ENCODE measurements at regions not wholly inside any gene's neighbourhood (a gene's known extent, or its start where the extent isn't known, plus 50 kb on each side); places are given as distances from the start of the nearest gene placed in this dataset.
"Not testable (repeated sequence)": the region's sequence is repeated elsewhere in the genome, so short reads cannot be mapped to it uniquely, and the experiment has no call there.

- DNase-seq (ENCODE audit: low read depth in 6 of 9, low spot score in 9 of 9): no peak
- Histone ChIP-seq H3K36me3 (ENCODE audit: control insufficient read depth in 2 of 2, insufficient read depth in 2 of 2, low read length in 1 of 2) (no peaks in the 10 kb centered on the region), H3K9me3 (ENCODE audit: control insufficient read depth in 2 of 2, insufficient read depth in 1 of 2, low read length in 1 of 2) (peaks cover 0 to 3% of the 10 kb centered on the region in 2 donors), H3K27ac (ENCODE audit: low read depth in 1 of 2, low read length in 1 of 2) (no peak overlapping the region), H3K4me3 (ENCODE audit: low read length in 2 of 2) (no peak overlapping the region), H3K4me1 (ENCODE audit: control insufficient read depth in 2 of 2, insufficient read depth in 2 of 2, low read length in 2 of 2) (peaks cover 0 to 4% of the 10 kb centered on the region in 2 donors), H3K27me3 (ENCODE audit: control insufficient read depth in 2 of 2, insufficient read depth in 1 of 2, low read length in 1 of 2) (no peaks in the 10 kb centered on the region)
- WGBS: 93% methylated on average over 4 of the region's 4 CpGs
These were observed 148.0 kb upstream of the FREM1 start for GRCh38 chr9:15058236-15058635.

- H3K27me3 ChIP-seq (ENCODE audit: control insufficient read depth in 2 of 2, insufficient read depth in 1 of 2, low read length in 1 of 2); H3K27ac ChIP-seq (ENCODE audit: low read depth in 1 of 2, low read length in 1 of 2); H3K4me1 ChIP-seq (ENCODE audit: control insufficient read depth in 2 of 2, insufficient read depth in 2 of 2, low read length in 2 of 2); H3K9me3 ChIP-seq (ENCODE audit: control insufficient read depth in 2 of 2, insufficient read depth in 1 of 2, low read length in 1 of 2); H3K36me3 ChIP-seq (ENCODE audit: control insufficient read depth in 2 of 2, insufficient read depth in 2 of 2, low read length in 1 of 2); H3K4me3 ChIP-seq (ENCODE audit: low read length in 2 of 2): not testable (repeated sequence)
- WGBS: 75% methylated on average over 4 of the region's 4 CpGs
- DNase-seq (ENCODE audit: low read depth in 6 of 9, low spot score in 9 of 9): peak; percentile 19 to 84 (median 49)
These were observed 145.1 kb upstream of the FREM1 start for GRCh38 chr9:15055284-15055683.

GRCh38 chr9:15048772-15049171 is 138.5 kb upstream of the FREM1 start:
- 97% methylated on average over 1 of the region's 1 CpG for WGBS
- H3K4me1 ChIP-seq (ENCODE audit: control insufficient read depth in 2 of 2, insufficient read depth in 2 of 2, low read length in 2 of 2): no peaks in the 10 kb centered on the region

GRCh38 chr9:15047028-15047551 is 136.9 kb upstream of the FREM1 start:
- Histone ChIP-seq H3K4me1 (ENCODE audit: control insufficient read depth in 2 of 2, insufficient read depth in 2 of 2, low read length in 2 of 2) (no peaks in the 10 kb centered on the region), H3K4me3 (ENCODE audit: low read length in 2 of 2) (no peak overlapping the region), H3K9me3 (ENCODE audit: control insufficient read depth in 2 of 2, insufficient read depth in 1 of 2, low read length in 1 of 2) (no peaks in the 10 kb centered on the region), H3K27me3 (ENCODE audit: control insufficient read depth in 2 of 2, insufficient read depth in 1 of 2, low read length in 1 of 2) (no peaks in the 10 kb centered on the region), H3K27ac (ENCODE audit: low read depth in 1 of 2, low read length in 1 of 2) (no peak overlapping the region), H3K36me3 (ENCODE audit: control insufficient read depth in 2 of 2, insufficient read depth in 2 of 2, low read length in 1 of 2) (no peaks in the 10 kb centered on the region)
- WGBS: 96% methylated on average over 5 of the region's 5 CpGs
- no peak for DNase-seq (ENCODE audit: low read depth in 6 of 9, low spot score in 9 of 9)

More at GRCh38 chr9:15048772-15049171, 138.5 kb upstream of the FREM1 start:
- Histone ChIP-seq H3K4me3 (ENCODE audit: low read length in 2 of 2) (no peak overlapping the region), H3K36me3 (ENCODE audit: control insufficient read depth in 2 of 2, insufficient read depth in 2 of 2, low read length in 1 of 2) (no peaks in the 10 kb centered on the region), H3K9me3 (ENCODE audit: control insufficient read depth in 2 of 2, insufficient read depth in 1 of 2, low read length in 1 of 2) (no peaks in the 10 kb centered on the region), H3K27ac (ENCODE audit: low read depth in 1 of 2, low read length in 1 of 2) (no peak overlapping the region), H3K27me3 (ENCODE audit: control insufficient read depth in 2 of 2, insufficient read depth in 1 of 2, low read length in 1 of 2) (no peaks in the 10 kb centered on the region)
- DNase-seq (ENCODE audit: low read depth in 6 of 9, low spot score in 9 of 9): no peak

GRCh38 chr9:15033316-15033715 is 123.1 kb upstream of the FREM1 start:
- 93% methylated on average over 4 of the region's 4 CpGs for WGBS
- no peak overlapping the region for H3K4me3 ChIP-seq (ENCODE audit: low read length in 2 of 2)
- no peak overlapping the region for H3K27ac ChIP-seq (ENCODE audit: low read depth in 1 of 2, low read length in 1 of 2)
- no peaks in the 10 kb centered on the region for H3K36me3 ChIP-seq (ENCODE audit: control insufficient read depth in 2 of 2, insufficient read depth in 2 of 2, low read length in 1 of 2)
- no peaks in the 10 kb centered on the region for H3K4me1 ChIP-seq (ENCODE audit: control insufficient read depth in 2 of 2, insufficient read depth in 2 of 2, low read length in 2 of 2)
- DNase-seq (ENCODE audit: low read depth in 6 of 9, low spot score in 9 of 9): no peak
- no peaks in the 10 kb centered on the region for H3K27me3 ChIP-seq (ENCODE audit: control insufficient read depth in 2 of 2, insufficient read depth in 1 of 2, low read length in 1 of 2)
- H3K9me3 ChIP-seq (ENCODE audit: control insufficient read depth in 2 of 2, insufficient read depth in 1 of 2, low read length in 1 of 2): no peaks in the 10 kb centered on the region

- no peaks in the 10 kb centered on the region for H3K36me3 ChIP-seq (ENCODE audit: control insufficient read depth in 2 of 2, insufficient read depth in 2 of 2, low read length in 1 of 2)
- H3K27ac ChIP-seq (ENCODE audit: low read depth in 1 of 2, low read length in 1 of 2): no peak overlapping the region
- no peak for DNase-seq (ENCODE audit: low read depth in 6 of 9, low spot score in 9 of 9)
- H3K4me3 ChIP-seq (ENCODE audit: low read length in 2 of 2): no peak overlapping the region
- no peaks in the 10 kb centered on the region for H3K9me3 ChIP-seq (ENCODE audit: control insufficient read depth in 2 of 2, insufficient read depth in 1 of 2, low read length in 1 of 2)
- 100% methylated on average over 1 of the region's 1 CpG for WGBS
- no peaks in the 10 kb centered on the region for H3K4me1 ChIP-seq (ENCODE audit: control insufficient read depth in 2 of 2, insufficient read depth in 2 of 2, low read length in 2 of 2)
- no peaks in the 10 kb centered on the region for H3K27me3 ChIP-seq (ENCODE audit: control insufficient read depth in 2 of 2, insufficient read depth in 1 of 2, low read length in 1 of 2)
These were observed 122.6 kb upstream of the FREM1 start for GRCh38 chr9:15032860-15033259.

GRCh38 chr9:15021146-15021545 is 110.9 kb upstream of the FREM1 start:
- no peak overlapping the region for H3K27ac ChIP-seq (ENCODE audit: low read depth in 1 of 2, low read length in 1 of 2)
- no peak overlapping the region for H3K4me3 ChIP-seq (ENCODE audit: low read length in 2 of 2)
- no peak for DNase-seq (ENCODE audit: low read depth in 6 of 9, low spot score in 9 of 9)
- H3K36me3 ChIP-seq (ENCODE audit: control insufficient read depth in 2 of 2, insufficient read depth in 2 of 2, low read length in 1 of 2): no peaks in the 10 kb centered on the region
- H3K9me3 ChIP-seq (ENCODE audit: control insufficient read depth in 2 of 2, insufficient read depth in 1 of 2, low read length in 1 of 2): peaks cover 0 to 3% of the 10 kb centered on the region in 2 donors
- 96% methylated on average over 1 of the region's 1 CpG for WGBS
- no peaks in the 10 kb centered on the region for H3K4me1 ChIP-seq (ENCODE audit: control insufficient read depth in 2 of 2, insufficient read depth in 2 of 2, low read length in 2 of 2)
- H3K27me3 ChIP-seq (ENCODE audit: control insufficient read depth in 2 of 2, insufficient read depth in 1 of 2, low read length in 1 of 2): no peaks in the 10 kb centered on the region

GRCh38 chr9:15018096-15018637 is 107.9 kb upstream of the FREM1 start:
- no peaks in the 10 kb centered on the region for H3K36me3 ChIP-seq (ENCODE audit: control insufficient read depth in 2 of 2, insufficient read depth in 2 of 2, low read length in 1 of 2)
- no peak overlapping the region for H3K4me3 ChIP-seq (ENCODE audit: low read length in 2 of 2)
- 97% methylated on average over 6 of the region's 6 CpGs for WGBS
- DNase-seq (ENCODE audit: low read depth in 6 of 9, low spot score in 9 of 9): no peak
- no peaks in the 10 kb centered on the region for H3K9me3 ChIP-seq (ENCODE audit: control insufficient read depth in 2 of 2, insufficient read depth in 1 of 2, low read length in 1 of 2)
- H3K4me1 ChIP-seq (ENCODE audit: control insufficient read depth in 2 of 2, insufficient read depth in 2 of 2, low read length in 2 of 2): no peaks in the 10 kb centered on the region
- no peak overlapping the region for H3K27ac ChIP-seq (ENCODE audit: low read depth in 1 of 2, low read length in 1 of 2)
- H3K27me3 ChIP-seq (ENCODE audit: control insufficient read depth in 2 of 2, insufficient read depth in 1 of 2, low read length in 1 of 2): no peaks in the 10 kb centered on the region

- H3K27me3 ChIP-seq (ENCODE audit: control insufficient read depth in 2 of 2, insufficient read depth in 1 of 2, low read length in 1 of 2): no peaks in the 10 kb centered on the region
- peaks cover 0 to 3% of the 10 kb centered on the region in 2 donors for H3K4me1 ChIP-seq (ENCODE audit: control insufficient read depth in 2 of 2, insufficient read depth in 2 of 2, low read length in 2 of 2)
- no peak overlapping the region for H3K4me3 ChIP-seq (ENCODE audit: low read length in 2 of 2)
- H3K36me3 ChIP-seq (ENCODE audit: control insufficient read depth in 2 of 2, insufficient read depth in 2 of 2, low read length in 1 of 2): no peaks in the 10 kb centered on the region
- DNase-seq (ENCODE audit: low read depth in 6 of 9, low spot score in 9 of 9): no peak
- no peaks in the 10 kb centered on the region for H3K9me3 ChIP-seq (ENCODE audit: control insufficient read depth in 2 of 2, insufficient read depth in 1 of 2, low read length in 1 of 2)
- no peak overlapping the region for H3K27ac ChIP-seq (ENCODE audit: low read depth in 1 of 2, low read length in 1 of 2)
These were observed 100.4 kb upstream of the FREM1 start for GRCh38 chr9:15010581-15010980.

Measured in thymus (tissue), 11 donors.